Activated CD4-positive, alpha-beta memory T cell treated with anti-CD3 and anti-CD28 coated beads, Interleukin-2, amount 10 ng/mL, durations not matched to agents 7 days and 5 days (primary cell): ENCODE measurements at regions not wholly inside any gene's neighbourhood (a gene's known extent, or its start where the extent isn't known, plus 50 kb on each side); places are given as distances from the start of the nearest gene placed in this dataset.

Experiments
- CTCF ChIA-PET: fragments of 350-600 bp; sonication (Branson Sonifier 250); formaldehyde crosslinking; loops from one replicate; lab custom pipeline; 2021; ENCODE audit warnings: antibody characterized with exemption, inconsistent platforms; lab: Charles Lee
- POLR2A ChIA-PET: fragments of 350-600 bp; sonication (Branson Sonifier 250); formaldehyde crosslinking; loops from one replicate; lab custom pipeline; 2021; ENCODE audit warnings: antibody characterized with exemption; lab: Charles Lee
- DNase-seq: peaks from one replicate; pipeline ENCODE4 v3.0.0-alpha.2; 2020
- H3K27ac Mint-ChIP-seq: one replicate; pipeline ENCODE4 v1.8.0; 2021; ENCODE audit warnings: mild to moderate bottlenecking, mixed read lengths
- H3K27me3 Mint-ChIP-seq: one replicate; pipeline ENCODE4 v1.8.0; 2021; ENCODE audit warnings: mixed read lengths
- H3K36me3 Mint-ChIP-seq: one replicate; pipeline ENCODE4 v1.8.0; 2021; ENCODE audit warnings: low read depth, mixed read lengths
- H3K4me1 Mint-ChIP-seq: one replicate; pipeline ENCODE4 v1.8.0; 2021; ENCODE audit warnings: mixed read lengths
- H3K4me3 Mint-ChIP-seq: one replicate; pipeline ENCODE4 v1.8.0; 2021; ENCODE audit warnings: mild to moderate bottlenecking, mixed read lengths
- H3K9me3 Mint-ChIP-seq: one replicate; pipeline ENCODE4 v1.8.0; 2021; ENCODE audit warnings: mixed read lengths

DNA sequence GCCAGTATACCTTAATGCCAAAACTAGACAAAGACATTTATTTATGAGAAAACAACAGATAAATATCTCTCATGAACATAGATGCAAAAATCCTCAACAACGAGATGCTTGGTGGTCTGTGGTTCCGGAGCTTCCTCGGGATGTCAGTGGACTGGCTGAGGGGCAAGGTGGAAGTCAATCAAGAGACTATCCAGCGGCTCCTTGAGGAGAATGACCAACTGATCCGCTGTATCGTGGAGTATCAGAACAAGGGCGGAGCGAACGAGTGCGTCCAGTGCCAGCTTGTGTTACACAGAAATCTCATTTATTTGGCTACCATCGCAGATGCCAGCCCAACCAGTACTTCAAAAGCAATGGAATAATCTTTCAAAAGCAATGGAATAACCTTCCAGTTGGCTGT lies 60.0 kb upstream of the PARD3 start:
- Mint-ChIP-seq H3K4me1 (no peaks in the 10 kb centered on the region), H3K27me3 (peaks cover 6% of the 10 kb centered on the region), H3K27ac (no peak overlapping the region), H3K4me3 (no peak overlapping the region), H3K36me3 (no peaks in the 10 kb centered on the region), H3K9me3 (no peaks in the 10 kb centered on the region)
- CTCF ChIA-PET: no interaction called here
- POLR2A ChIA-PET: no interaction called here
- no peak for DNase-seq

DNA sequence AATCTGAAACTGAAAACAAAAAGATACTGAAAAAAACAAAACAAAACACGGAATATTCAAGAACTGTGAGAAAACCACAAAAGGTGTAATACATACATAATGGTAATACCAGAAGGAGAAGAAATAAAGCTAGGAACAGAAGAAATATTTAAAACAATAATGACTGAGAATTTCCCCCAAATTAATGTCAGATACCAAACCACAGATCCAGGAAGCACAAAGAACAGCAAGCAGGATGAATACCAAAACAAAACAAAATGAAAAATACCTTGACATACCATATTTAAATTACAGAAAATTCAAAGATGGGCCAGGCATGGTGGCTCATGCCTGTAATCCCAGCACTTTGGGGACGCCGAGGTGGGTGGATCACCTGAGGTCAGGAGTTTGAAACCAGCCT lies 57.7 kb upstream of the PARD3 start:
- Mint-ChIP-seq H3K27ac (no peak overlapping the region), H3K4me1 (no peaks in the 10 kb centered on the region), H3K9me3 (no peaks in the 10 kb centered on the region), H3K27me3 (peaks cover 9% of the 10 kb centered on the region), H3K4me3 (no peak overlapping the region), H3K36me3 (no peaks in the 10 kb centered on the region)
- no peak for DNase-seq
- ChIA-PET CTCF (no interaction called here), POLR2A (no interaction called here)

DNA sequence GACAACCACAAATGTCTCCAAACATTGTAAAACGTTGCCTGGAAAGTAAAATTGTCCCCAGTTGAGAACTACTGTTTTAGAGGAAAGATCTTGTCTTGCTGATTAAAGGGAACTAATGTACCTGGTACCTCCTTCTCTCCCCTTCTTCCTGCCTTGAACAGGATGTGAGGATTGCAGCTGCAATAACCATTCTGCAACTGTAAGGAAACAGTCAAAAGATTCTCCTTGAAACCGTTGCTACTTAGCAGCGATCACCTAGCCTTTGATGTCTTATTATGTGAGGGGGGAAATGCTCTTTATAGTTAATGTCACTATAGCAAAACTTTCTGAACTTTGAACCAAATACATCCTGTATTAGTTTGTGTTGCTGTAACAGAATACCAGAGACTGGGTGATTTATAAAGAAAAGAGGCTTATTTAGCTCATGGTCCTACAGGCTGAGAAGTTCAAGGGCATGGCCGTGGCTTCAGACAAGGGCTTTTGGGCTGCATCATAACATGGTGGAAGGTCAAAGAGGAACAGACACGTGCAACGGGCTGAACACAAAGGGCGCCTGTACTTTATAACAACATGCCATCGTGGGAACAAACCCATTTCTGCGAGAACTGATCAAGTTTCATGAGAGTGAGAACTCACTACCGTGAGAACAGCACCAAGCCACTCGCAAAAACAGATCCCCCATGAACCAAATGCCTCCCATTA lies 54.2 kb upstream of the PARD3 start:
- H3K4me1 Mint-ChIP-seq: no peaks in the 10 kb centered on the region
- no peak overlapping the region for H3K4me3 Mint-ChIP-seq
- H3K27me3 Mint-ChIP-seq: peaks cover 11% of the 10 kb centered on the region
- no peak for DNase-seq
- H3K27ac Mint-ChIP-seq: no peak overlapping the region
- H3K36me3 Mint-ChIP-seq: no peaks in the 10 kb centered on the region
- ChIA-PET POLR2A (no interaction called here), CTCF (no interaction called here)
- H3K9me3 Mint-ChIP-seq: no peaks in the 10 kb centered on the region

DNA sequence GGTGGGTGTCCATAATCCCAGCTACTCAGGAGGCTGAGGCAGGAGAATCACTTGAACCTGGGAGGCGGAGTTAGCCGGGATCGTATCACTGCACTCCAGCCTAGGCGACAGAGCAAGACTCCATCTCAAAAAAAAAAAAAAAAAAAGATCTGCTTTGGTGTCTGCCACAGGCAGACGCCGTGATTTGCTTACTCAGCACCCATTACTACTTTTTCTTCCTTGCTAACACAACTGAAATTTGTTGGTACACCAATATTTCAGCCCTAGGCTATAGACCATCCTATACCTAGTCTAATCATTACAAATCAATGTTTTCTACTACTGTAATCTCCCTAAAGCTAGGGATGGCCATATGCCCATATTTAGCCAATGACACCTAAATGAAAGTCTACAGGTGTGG lies 53.5 kb upstream of the PARD3 start:
- no peak overlapping the region for H3K4me3 Mint-ChIP-seq
- no peaks in the 10 kb centered on the region for H3K36me3 Mint-ChIP-seq
- no peaks in the 10 kb centered on the region for H3K4me1 Mint-ChIP-seq
- ChIA-PET CTCF (no interaction called here), POLR2A (no interaction called here)
- DNase-seq: no peak
- no peaks in the 10 kb centered on the region for H3K9me3 Mint-ChIP-seq
- H3K27ac Mint-ChIP-seq: no peak overlapping the region
- peaks cover 10% of the 10 kb centered on the region for H3K27me3 Mint-ChIP-seq

DNA sequence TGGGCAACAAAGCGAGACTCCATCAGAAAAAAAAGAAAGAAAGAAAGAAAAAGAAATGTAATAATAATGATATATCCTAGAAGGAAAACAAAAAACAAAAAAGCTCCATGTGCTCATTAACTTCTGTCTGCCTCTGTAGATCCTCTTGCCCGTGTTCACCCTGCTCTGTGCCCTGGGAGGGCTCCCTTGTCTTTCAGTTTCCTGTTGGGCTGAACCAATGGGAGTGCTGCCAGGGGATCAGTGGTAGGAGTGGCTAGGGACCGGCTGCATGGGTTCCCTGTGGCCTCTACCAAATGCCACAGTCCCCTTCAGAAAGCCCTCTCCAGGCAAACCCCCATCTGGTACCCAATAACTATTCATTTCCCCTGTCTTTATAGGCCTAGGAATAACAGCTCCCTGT lies 51.8 kb upstream of the PARD3 start:
- Mint-ChIP-seq H3K9me3 (no peaks in the 10 kb centered on the region), H3K4me1 (no peaks in the 10 kb centered on the region), H3K27me3 (peaks cover 6% of the 10 kb centered on the region), H3K27ac (no peak overlapping the region), H3K36me3 (no peaks in the 10 kb centered on the region), H3K4me3 (no peak overlapping the region)
- ChIA-PET POLR2A (no interaction called here), CTCF (no interaction called here)
- DNase-seq: no peak
